Left ventricle myocardium superior (tissue), 1 donor: ENCODE measurements at regions not wholly inside any gene's neighbourhood (a gene's known extent, or its start where the extent isn't known, plus 50 kb on each side); places are given as distances from the start of the nearest gene placed in this dataset.

Experiments used
- ATAC-seq: fragments of 200-7000 bp; cut with Tn5 transposase; one replicate; pipeline ENCODE4 v1.9.1; 2020; ENCODE audit warnings: mild to moderate bottlenecking, moderate library complexity
- DNase-seq: peaks from one replicate; pipeline ENCODE4 v3.0.0-alpha.2; 2020
- intact Hi-C: fragments of 100-400 bp; cut with micrococcal nuclease; formaldehyde crosslinking; loops from one replicate; pipeline ENCODE4 v1.11.0; 2022
- donor health status: DM: no; HTN: yes; CAD: no; lungs with severe emphysema.

- intact Hi-C loops = no loop called here
These were observed 188.3 kb downstream of the DAD1 start for GRCh38 chr14:22400655-22401259.

GRCh38 chr14:22399776-22400175, 189.2 kb downstream of the DAD1 start:
- DNase-seq = no peak
- ATAC-seq = no peak
- intact Hi-C loops = loop anchor here (10.0 kb wide), 2 partner anchors 155 to 245 kb away; partner anchors contain the start of gene OR6J1

More at GRCh38 chr14:22400655-22401259, 188.3 kb downstream of the DAD1 start:
- DNase-seq = no peak
- ATAC-seq = peak; percentile 68

- no peak for ATAC-seq
- intact Hi-C loops = loop anchor here (10.0 kb wide), 2 partner anchors 158 to 248 kb away; partner anchors contain the start of gene OR6J1
- no peak for DNase-seq
These were observed 191.7 kb downstream of the DAD1 start for GRCh38 chr14:22397221-22397737.

GRCh38 chr14:22395803-22396202, 193.2 kb downstream of the DAD1 start:
- ATAC-seq (no peak), DNase-seq (no peak)
- intact Hi-C loops = loop anchor here (10.0 kb wide), 2 partner anchors 159 to 249 kb away; partner anchors contain the start of gene OR6J1

DNA sequence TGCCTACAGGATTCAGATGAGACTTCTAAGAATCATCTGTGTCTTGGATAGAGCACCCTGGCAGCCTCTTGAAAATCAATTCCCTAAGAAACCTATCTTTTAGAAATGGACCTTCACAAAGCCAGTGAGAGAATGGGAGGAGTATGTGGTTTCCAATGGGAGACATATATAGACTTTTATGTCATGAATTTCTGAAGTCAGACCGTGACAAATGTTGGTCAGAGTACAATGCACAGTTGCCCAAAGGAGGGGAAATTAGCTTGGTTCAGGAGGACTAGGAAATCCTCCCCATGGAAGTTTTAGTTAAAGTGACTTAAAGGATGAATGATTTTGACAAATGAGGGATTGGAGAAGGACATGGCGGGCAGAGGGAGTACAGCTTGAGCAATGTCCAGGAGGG, 194.4 kb downstream of the DAD1 start:
- ATAC-seq (no peak), DNase-seq (no peak)
- intact Hi-C loops = loop anchor here (5.0 to 10.0 kb wide), 3 partner anchors 78 to 250 kb away; partner anchors contain the start of gene OR6J1

GRCh38 chr14:22393796-22394195, 195.2 kb downstream of the DAD1 start:
- intact Hi-C loops = loop anchor here (5.0 to 10.0 kb wide), 3 partner anchors 79 to 251 kb away; partner anchors contain the start of gene OR6J1
- DNase-seq (no peak), ATAC-seq (no peak)

- DNase-seq (peak; percentile 51), ATAC-seq (peak; percentile 83)
- intact Hi-C loops = loop anchor here (5.0 to 10.0 kb wide), 3 partner anchors 80 to 253 kb away; partner anchors contain the start of gene OR6J1
These were observed 197.0 kb downstream of the DAD1 start for GRCh38 chr14:22391908-22392565.

DNA sequence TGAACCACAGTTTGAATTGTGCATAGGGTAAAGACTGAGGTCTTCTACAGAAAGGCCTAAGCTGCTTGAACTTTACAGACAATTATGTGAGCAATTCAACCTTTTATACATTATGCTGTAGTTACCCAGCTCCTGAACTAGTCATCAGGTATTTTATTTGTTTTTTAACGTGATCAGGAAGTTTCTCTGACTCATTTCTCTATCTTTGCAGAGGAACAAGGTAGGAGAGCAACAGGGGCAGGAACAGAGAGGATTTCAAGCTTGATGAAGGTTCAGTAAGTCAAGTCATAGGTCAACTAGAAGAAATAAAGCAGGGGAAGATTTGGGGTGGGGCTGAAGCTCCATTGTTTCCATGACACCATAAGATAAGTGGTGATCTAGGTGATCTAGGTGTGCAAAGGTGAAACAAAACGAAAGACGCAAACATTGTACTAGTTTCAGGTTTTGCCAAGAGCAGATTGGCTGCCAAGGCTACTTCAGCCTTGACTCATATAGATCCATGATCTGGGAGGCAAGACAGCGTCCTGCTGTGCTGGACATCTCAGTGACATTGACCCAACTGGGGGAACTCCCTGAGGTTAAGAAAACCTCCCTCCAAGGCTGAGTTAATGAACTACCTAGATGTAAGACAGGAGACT, 198.1 kb downstream of the DAD1 start:
- intact Hi-C loops = loop anchor here (5.0 to 10.0 kb wide), 3 partner anchors 81 to 254 kb away; partner anchors contain the start of gene OR6J1

DNA sequence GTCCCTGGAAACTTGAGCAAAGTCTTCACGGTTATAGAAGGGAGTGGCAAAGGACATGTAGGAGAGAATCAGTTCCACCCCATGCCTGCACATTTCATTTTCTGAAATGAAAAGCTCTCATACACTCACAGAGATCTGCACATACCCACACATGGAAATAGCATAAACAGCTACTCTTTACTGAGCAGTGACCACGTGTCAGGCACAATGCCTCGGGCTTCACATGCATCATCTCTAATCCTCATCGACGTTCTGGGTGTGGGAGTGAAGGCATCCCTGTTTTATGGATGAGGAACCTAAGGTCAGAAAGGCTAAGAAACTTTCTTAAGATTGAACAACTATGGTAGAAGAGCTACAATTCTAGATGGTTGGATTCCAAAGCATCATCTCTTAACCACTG, 198.8 kb downstream of the DAD1 start:
- ATAC-seq (no peak), DNase-seq (no peak)
- intact Hi-C loops = loop anchor here (5.0 to 10.0 kb wide), 3 partner anchors 82 to 255 kb away; partner anchors contain the start of gene OR6J1

More for the DNA sequence above, 198.1 kb downstream of the DAD1 start:
- DNase-seq (no peak), ATAC-seq (no peak)

- intact Hi-C loops = no loop called here
- no peak for ATAC-seq
These were observed 200.1 kb downstream of the DAD1 start for GRCh38 chr14:22388669-22389595.

GRCh38 chr14:22387776-22388241, 201.2 kb downstream of the DAD1 start:
- ATAC-seq (no peak), DNase-seq (no peak)
- intact Hi-C loops = no loop called here

More at GRCh38 chr14:22388669-22389595, 200.1 kb downstream of the DAD1 start:
- DNase-seq = no peak

DNA sequence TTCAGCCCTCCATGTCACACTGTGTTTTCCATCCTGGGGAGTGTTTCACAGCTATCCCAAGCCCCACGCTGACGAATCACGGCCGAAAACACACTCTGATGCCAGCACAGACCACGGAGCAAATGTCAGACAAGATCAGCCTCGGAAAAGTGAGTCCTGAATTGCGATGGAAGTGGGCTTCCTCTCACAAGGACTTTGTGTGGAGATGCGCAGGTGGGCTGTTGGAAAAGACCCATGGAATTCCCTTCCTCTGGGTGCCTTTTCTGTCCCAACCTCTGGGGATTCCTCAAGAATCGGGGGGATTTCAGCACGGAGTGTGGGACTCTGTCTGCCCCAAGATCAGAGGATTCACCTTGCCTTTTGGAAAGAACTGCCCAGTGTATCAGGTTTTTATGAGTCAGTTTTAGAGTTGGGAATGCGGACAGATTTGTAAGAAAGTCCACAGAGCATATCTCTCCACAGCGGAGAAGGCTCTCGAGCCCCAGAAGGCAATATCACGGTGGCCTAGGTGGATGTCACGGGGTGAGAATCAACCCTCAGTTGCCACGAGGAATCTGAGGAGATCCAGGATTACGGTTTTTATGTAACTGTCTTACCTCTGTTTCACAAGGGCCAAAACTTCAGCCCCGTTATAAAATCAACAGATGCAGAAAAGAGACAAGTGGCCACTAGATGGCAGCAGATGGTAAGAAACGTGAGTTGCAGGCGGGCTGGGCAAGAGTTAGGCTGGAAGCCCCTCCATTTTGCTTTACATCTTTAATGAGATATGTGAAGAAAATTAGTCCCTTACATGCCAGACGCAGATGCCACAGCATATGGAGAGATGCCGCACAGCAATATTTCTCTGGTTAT, 201.9 kb downstream of the DAD1 start:
- intact Hi-C loops = no loop called here
- DNase-seq = peak; percentile 41
- peak; percentile 57 for ATAC-seq

GRCh38 chr14:22384974-22385526, 204.0 kb downstream of the DAD1 start:
- intact Hi-C loops = no loop called here
- DNase-seq (no peak), ATAC-seq (no peak)

GRCh38 chr14:22384167-22384549, 204.9 kb downstream of the DAD1 start:
- DNase-seq (no peak), ATAC-seq (no peak)
- intact Hi-C loops = no loop called here

GRCh38 chr14:22383515-22384166, 205.4 kb downstream of the DAD1 start:
- intact Hi-C loops = no loop called here
- DNase-seq (no peak), ATAC-seq (no peak)

DNA sequence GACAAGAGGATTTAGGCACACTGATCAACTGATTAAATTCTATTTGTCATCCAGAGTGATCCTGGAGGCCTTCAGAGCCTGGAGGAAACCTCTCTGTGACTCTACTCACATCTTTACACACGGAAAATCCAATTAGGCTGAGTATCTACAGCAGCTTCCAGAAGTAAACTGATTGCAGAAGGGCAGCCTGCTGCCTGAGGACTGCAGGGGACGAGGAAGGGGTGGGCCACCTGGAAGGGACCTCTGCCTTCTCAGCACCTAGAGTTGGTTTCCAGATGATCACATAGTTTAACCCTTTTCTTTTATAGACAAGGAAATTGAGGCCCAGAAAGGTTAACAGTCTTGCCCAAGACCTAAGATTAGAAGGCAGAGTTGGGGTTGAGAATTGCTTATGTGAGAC, 206.1 kb downstream of the DAD1 start:
- intact Hi-C loops = no loop called here
- no peak for DNase-seq
- no peak for ATAC-seq

GRCh38 chr14:22382395-22382794, 206.6 kb downstream of the DAD1 start:
- no peak for ATAC-seq
- no peak for DNase-seq
- intact Hi-C loops = no loop called here
